BJ (cell line): ENCODE measurements at regions not wholly inside any gene's neighbourhood (a gene's known extent, or its start where the extent isn't known, plus 50 kb on each side); places are given as distances from the start of the nearest gene placed in this dataset.

Experiments
- CTCF ChIA-PET: fragments of 350-600 bp; formaldehyde crosslinking; extraction: SDS; loops from one replicate; lab custom pipeline; 2021; ENCODE audit warnings: antibody characterized with exemption, inconsistent platforms; lab: Yijun Ruan, JAX
- POLR2A ChIA-PET: fragments of 300-600 bp; sonication (Branson Sonifier 250); formaldehyde crosslinking; extraction: SDS; loops from one replicate; lab custom pipeline; 2021; ENCODE audit warnings: antibody characterized with exemption; lab: Charles Lee
- DNase-seq: peaks from one replicate; pipeline ENCODE4 v3.0.0-alpha.2; 2011; ENCODE audit warnings: low read depth
- H3K27me3 ChIP-seq: 2 replicates; pipeline ENCODE4 v1.6.0; 2011; ENCODE audit warnings: low read length; ENCODE audit not compliant: control insufficient read depth, insufficient read depth
- H3K36me3 ChIP-seq: 2 replicates; pipeline ENCODE4 v1.5.1; 2011; ENCODE audit warnings: low read length; ENCODE audit not compliant: control insufficient read depth, insufficient read depth
- H3K4me3 ChIP-seq: 2 replicates; pipeline ENCODE4 v1.5.1; 2011; ENCODE audit warnings: low read depth, mild to moderate bottlenecking, control low read depth, low read length
- CTCF ChIP-seq: IDR thresholded peaks from 2 replicates; pipeline ENCODE4 v1.5.1; 2011; ENCODE audit warnings: low read depth, mild to moderate bottlenecking, control low read depth, inconsistent platforms, low read length, moderate library complexity; ENCODE audit not compliant: insufficient read depth

DNA sequence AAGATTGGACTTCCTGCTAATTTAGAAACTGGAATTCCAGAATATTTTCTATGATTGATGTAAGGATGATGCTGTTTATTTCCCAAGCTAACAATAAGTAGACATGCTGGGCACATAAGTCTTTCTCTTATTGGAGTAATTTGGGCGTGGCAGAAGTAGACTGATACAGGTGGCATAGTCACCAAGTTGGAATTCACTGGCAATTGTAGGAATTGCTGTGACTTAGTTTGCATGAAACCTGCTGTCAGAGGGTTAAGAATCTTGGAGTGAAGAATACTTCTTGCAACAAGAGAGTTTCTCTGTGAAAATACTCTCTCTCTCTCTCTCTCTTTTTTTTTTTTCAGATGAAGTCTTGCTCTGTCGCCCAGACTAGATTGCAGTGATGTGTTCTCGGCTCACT lies 569.7 kb downstream of the REEP3 start:
- ChIA-PET CTCF (no interaction called here), POLR2A (no interaction called here)
- DNase-seq: no peak
- Histone ChIP-seq H3K4me3 (no peak overlapping the region), H3K27me3 (no peaks in the 10 kb centered on the region), H3K36me3 (no peaks in the 10 kb centered on the region)
- no peak for TF ChIP-seq CTCF

DNA sequence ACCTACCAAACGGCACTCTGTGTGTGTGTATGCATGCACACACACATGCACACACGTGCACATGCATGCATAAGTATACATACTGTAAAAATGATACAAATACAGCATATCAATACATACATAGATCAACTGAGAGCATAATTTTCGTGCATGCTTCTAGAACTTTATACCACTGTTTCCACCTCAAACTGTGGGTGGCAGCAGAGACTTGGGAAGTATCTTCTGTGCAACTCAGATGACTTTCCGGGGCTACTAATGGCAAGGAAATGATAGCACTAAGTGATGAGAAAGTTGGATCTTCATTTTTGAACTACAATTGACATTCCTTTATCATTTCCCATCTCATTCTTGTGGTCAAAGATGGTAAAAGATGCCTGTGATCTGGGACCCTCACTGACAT lies 570.7 kb downstream of the REEP3 start:
- ChIA-PET POLR2A (no interaction called here), CTCF (no interaction called here)
- H3K36me3 ChIP-seq: no peaks in the 10 kb centered on the region
- 0 out of 2 replicates have a peak, but pooled peaks have one; percentile 7 for TF ChIP-seq CTCF
- DNase-seq: no peak
- no peak overlapping the region for H3K4me3 ChIP-seq
- no peaks in the 10 kb centered on the region for H3K27me3 ChIP-seq

DNA sequence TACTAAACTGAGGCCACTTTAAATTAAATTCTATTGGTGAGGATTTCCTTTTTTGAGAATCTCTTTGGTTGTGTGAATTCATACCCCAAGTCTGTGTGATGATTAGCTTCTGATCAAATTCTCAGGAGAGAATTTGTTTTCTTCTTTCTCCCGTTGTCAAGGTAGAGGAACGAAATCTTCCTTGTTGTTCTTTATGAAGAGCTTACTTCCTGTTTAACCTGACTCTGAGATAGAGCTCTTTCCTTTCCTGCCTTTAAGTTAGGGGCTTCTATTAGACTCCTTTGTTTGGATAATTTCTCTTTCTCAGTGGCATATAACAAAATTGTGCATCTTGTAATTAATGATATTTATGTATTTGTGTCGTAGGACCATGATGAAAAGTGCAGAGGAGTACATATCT lies 572.1 kb downstream of the REEP3 start:
- H3K4me3 ChIP-seq: no peak overlapping the region
- no peaks in the 10 kb centered on the region for H3K27me3 ChIP-seq

GRCh38 chr10:64093946-64094535 lies 572.8 kb downstream of the REEP3 start:
- Histone ChIP-seq H3K36me3 (no peaks in the 10 kb centered on the region), H3K4me3 (no peak overlapping the region), H3K27me3 (no peaks in the 10 kb centered on the region)
- ChIA-PET CTCF (no interaction called here), POLR2A (no interaction called here)
- TF ChIP-seq CTCF: no peak
- DNase-seq: no peak

More for the DNA sequence above, 572.1 kb downstream of the REEP3 start:
- no peak for TF ChIP-seq CTCF
- no peak for DNase-seq
- ChIA-PET POLR2A (no interaction called here), CTCF (no interaction called here)
- H3K36me3 ChIP-seq: no peaks in the 10 kb centered on the region

GRCh38 chr10:64096941-64097340 lies 575.7 kb downstream of the REEP3 start:
- Histone ChIP-seq H3K27me3 (no peaks in the 10 kb centered on the region), H3K4me3 (no peak overlapping the region), H3K36me3 (no peaks in the 10 kb centered on the region)
- no peak for TF ChIP-seq CTCF
- CTCF ChIA-PET: interaction anchor here (0.7 kb wide), 1 partner anchor 18 kb away, joined by 3 read pairs; no protein-coding TSS in a partner anchor
- no peak for DNase-seq
- POLR2A ChIA-PET: no interaction called here
